ENCODE measurements at regions not wholly inside any gene's neighbourhood (a gene's known extent, or its start where the extent isn't known, plus 50 kb on each side); places are given as distances from the start of the nearest gene placed in this dataset.

GRCh38 chr18:59959606-59960005, 59.8 kb downstream of the PMAIP1 start:
- ChIA-PET CTCF (no interaction called here), POLR2A (no interaction called here)
- no peak for TF ChIP-seq ZXDB (tag by site-specific recombination; IDR thresholded peaks at IDR 0.05)
- no peak for TF ChIP-seq ZNF776 (tag by site-specific recombination; IDR thresholded peaks at IDR 0.05; ENCODE audit: borderline replicate concordance)
- TF ChIP-seq HOXA7 (CRISPR knock-in tag; IDR thresholded peaks at IDR 0.05; ENCODE audit: borderline replicate concordance): no peak
- TF ChIP-seq ZNF501 (tag by site-specific recombination; IDR thresholded peaks at IDR 0.05): no peak
- TF ChIP-seq ZNF19 (tag by site-specific recombination; IDR thresholded peaks at IDR 0.05; ENCODE audit: low read depth): no peak
- no peak for TF ChIP-seq ZNF639 (tag by site-specific recombination; IDR thresholded peaks at IDR 0.05)
- no peak for TF ChIP-seq TSHZ1 (tag by site-specific recombination; IDR thresholded peaks at IDR 0.05; ENCODE audit: borderline replicate concordance)
- TF ChIP-seq ZNF580 (tag by site-specific recombination; IDR thresholded peaks at IDR 0.05): no peak
- no peak for TF ChIP-seq CTCF (tag by site-specific recombination; IDR thresholded peaks at IDR 0.05)
- no peak for TF ChIP-seq ZNF394 (tag by site-specific recombination; IDR thresholded peaks at IDR 0.05; ENCODE audit: borderline replicate concordance)
- TF ChIP-seq FEZF1 (tag by site-specific recombination; IDR thresholded peaks at IDR 0.05): no peak
- no peak for TF ChIP-seq ZBTB11 (tag by site-specific recombination; conservative IDR thresholded peaks at IDR 0.05; ENCODE audit: low read depth)
- no peak for TF ChIP-seq ZNF362 (tag by site-specific recombination; IDR thresholded peaks at IDR 0.05)
- TF ChIP-seq ZNF335 (tag by site-specific recombination; conservative IDR thresholded peaks at IDR 0.05): no peak
- TF ChIP-seq ZNF133 (tag by site-specific recombination; IDR thresholded peaks at IDR 0.05): no peak
- no peak for TF ChIP-seq REPIN1 (tag by site-specific recombination; IDR thresholded peaks at IDR 0.05; ENCODE audit: low read depth)
- no peak for TF ChIP-seq ZNF645 (tag by site-specific recombination; IDR thresholded peaks at IDR 0.05)
- no peak for TF ChIP-seq GLI4 (tag by site-specific recombination; IDR thresholded peaks at IDR 0.05)
- TF ChIP-seq ZNF292 (tag by site-specific recombination; IDR thresholded peaks at IDR 0.05; ENCODE audit: borderline replicate concordance, low read depth): no peak
- TF ChIP-seq ZNF248 (tag by site-specific recombination; IDR thresholded peaks at IDR 0.05): no peak
- H3K4me1 ChIP-seq (ENCODE audit: control insufficient read depth, insufficient read depth, low read length): peaks cover 15% of the 10 kb centered on the region
- H3K36me3 ChIP-seq (ENCODE audit: control insufficient read depth in 2 of 2, insufficient read depth in 1 of 2, low read length in 2 of 2): no peaks in the 10 kb centered on the region
- H3K27ac ChIP-seq (ENCODE audit: extremely low read depth, low read depth, low read length): no peak overlapping the region
- H3K9me3 ChIP-seq (ENCODE audit: control insufficient read depth, insufficient read depth, low read depth, low read length): no peaks in the 10 kb centered on the region
- H3K4me3 ChIP-seq (ENCODE audit: low read depth, low read length): no peak overlapping the region

Measured in HEK293 (cell line).